ENCODE measurements at regions not wholly inside any gene's neighbourhood (a gene's known extent, or its start where the extent isn't known, plus 50 kb on each side); places are given as distances from the start of the nearest gene placed in this dataset.

GRCh38 chr9:746661-747434 is 94.6 kb upstream of the DMRT1 start:
- intact Hi-C loops (cut with DNase I; ENCODE audit: low total_unique reads): no loop called here
- H3K27me3 ChIP-seq: no peaks in the 10 kb centered on the region
- peaks cover 6 to 60% (median 34%) of the 10 kb centered on the region in 4 donors for H3K4me1 ChIP-seq
- peaks cover 15 to 58% (median 54%) of the 10 kb centered on the region in 4 donors for H3K36me3 ChIP-seq
- H3K9me3 ChIP-seq: no peaks in the 10 kb centered on the region
- DNase-seq: no peak
- no peak overlapping the region for H3K4me3 ChIP-seq
- TF ChIP-seq POLR2AphosphoS5 (IDR thresholded peaks at IDR 0.05) (no peak), EP300 (IDR thresholded peaks at IDR 0.05) (no peak), POLR2A (IDR thresholded peaks at IDR 0.05) (no peak)
- TF ChIP-seq, protein P1, sequence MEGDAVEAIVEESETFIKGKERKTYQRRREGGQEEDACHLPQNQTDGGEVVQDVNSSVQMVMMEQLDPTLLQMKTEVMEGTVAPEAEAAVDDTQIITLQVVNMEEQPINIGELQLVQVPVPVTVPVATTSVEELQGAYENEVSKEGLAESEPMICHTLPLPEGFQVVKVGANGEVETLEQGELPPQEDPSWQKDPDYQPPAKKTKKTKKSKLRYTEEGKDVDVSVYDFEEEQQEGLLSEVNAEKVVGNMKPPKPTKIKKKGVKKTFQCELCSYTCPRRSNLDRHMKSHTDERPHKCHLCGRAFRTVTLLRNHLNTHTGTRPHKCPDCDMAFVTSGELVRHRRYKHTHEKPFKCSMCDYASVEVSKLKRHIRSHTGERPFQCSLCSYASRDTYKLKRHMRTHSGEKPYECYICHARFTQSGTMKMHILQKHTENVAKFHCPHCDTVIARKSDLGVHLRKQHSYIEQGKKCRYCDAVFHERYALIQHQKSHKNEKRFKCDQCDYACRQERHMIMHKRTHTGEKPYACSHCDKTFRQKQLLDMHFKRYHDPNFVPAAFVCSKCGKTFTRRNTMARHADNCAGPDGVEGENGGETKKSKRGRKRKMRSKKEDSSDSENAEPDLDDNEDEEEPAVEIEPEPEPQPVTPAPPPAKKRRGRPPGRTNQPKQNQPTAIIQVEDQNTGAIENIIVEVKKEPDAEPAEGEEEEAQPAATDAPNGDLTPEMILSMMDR (IDR thresholded peaks at IDR 0.05): no peak
- peak overlapping the region in 2 of 5 donors; percentile 76 to 81 for H3K27ac ChIP-seq
- 89 to 95% (median 93%) methylated on average over 7 of the region's 7 CpGs for WGBS, 5 donors

DNA sequence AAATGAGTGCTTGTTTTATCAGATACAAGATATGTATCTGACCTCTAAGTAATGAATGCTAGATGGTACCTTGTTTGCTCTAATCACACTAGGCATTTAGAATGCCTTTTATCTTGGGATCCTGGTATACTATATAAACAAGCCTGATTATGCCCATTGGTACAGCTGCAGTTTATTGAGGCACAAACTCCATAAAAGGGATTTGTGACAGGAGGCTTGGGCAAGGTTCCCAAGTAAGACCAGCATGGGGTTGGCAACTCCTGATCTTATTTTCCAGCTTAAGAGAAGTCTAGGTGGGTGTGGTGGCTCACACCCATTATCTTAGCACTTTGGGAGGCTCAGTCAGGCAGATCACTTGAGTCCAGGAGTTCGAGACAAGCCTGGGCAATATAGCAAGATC is 93.9 kb upstream of the DMRT1 start:
- peaks cover 8 to 51% (median 47%) of the 10 kb centered on the region in 4 donors for H3K36me3 ChIP-seq
- peaks cover 6 to 67% (median 34%) of the 10 kb centered on the region in 4 donors for H3K4me1 ChIP-seq
- H3K4me3 ChIP-seq: no peak overlapping the region
- no peaks in the 10 kb centered on the region for H3K9me3 ChIP-seq
- H3K27ac ChIP-seq: peak overlapping the region in 2 of 5 donors; percentile 76 to 81
- intact Hi-C loops (cut with DNase I; ENCODE audit: low total_unique reads): no loop called here
- WGBS, 5 donors: 75 to 100% (median 97%) methylated on average over 1 of the region's 1 CpG
- TF ChIP-seq POLR2AphosphoS5 (IDR thresholded peaks at IDR 0.05) (no peak), EP300 (IDR thresholded peaks at IDR 0.05) (no peak), POLR2A (IDR thresholded peaks at IDR 0.05) (no peak)
- TF ChIP-seq, protein P1 (IDR thresholded peaks at IDR 0.05): no peak
- no peak for DNase-seq
- no peaks in the 10 kb centered on the region for H3K27me3 ChIP-seq

DNA sequence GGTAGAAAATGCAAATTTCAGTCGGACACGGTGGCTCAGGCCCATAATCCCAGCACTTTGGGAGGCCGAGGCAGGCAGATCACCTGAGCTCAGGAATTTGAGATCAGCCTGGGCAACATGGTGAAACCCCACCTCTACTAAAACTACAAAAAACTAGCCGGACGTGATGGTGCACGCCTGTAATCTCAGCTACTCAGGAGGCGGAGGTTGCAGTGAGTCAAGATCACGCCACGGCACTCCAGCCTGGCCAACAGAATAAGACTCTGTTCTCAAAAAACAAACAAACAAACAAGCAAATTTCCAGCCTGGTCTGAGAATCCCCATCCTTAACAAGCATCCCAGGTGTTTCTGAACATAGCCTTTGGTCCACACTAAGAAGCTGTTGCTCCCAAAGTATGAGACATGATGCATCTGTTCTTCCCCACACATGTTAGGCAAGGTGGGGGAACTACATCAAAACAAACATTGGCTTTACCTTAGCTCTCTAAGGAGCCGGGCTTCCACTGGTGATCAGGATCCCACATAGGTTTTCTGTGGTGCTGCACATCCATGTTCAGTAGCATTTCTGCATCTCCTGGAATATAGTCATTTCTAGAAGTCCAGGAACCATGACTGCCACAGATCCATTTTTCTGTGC is 92.5 kb upstream of the DMRT1 start:
- Histone ChIP-seq H3K9me3 (no peaks in the 10 kb centered on the region), H3K27me3 (no peaks in the 10 kb centered on the region), H3K4me3 (no peak overlapping the region), H3K4me1 (peaks cover 6 to 61% (median 34%) of the 10 kb centered on the region in 4 donors), H3K27ac (peak overlapping the region in 3 of 5 donors; percentile 12 to 81 (median 33)), H3K36me3 (peaks cover 0 to 37% (median 33%) of the 10 kb centered on the region in 4 donors)
- intact Hi-C loops (cut with DNase I; ENCODE audit: low total_unique reads): no loop called here
- no peak for DNase-seq
- 85 to 93% (median 87%) methylated on average over 10 of the region's 10 CpGs for WGBS, 5 donors
- TF ChIP-seq, protein P1 (IDR thresholded peaks at IDR 0.05): no peak
- no peak for TF ChIP-seq EP300 (IDR thresholded peaks at IDR 0.05)

- intact Hi-C loops (cut with DNase I; ENCODE audit: low total_unique reads): no loop called here
- H3K4me1 ChIP-seq: peaks cover 2 to 54% (median 27%) of the 10 kb centered on the region in 4 donors
- WGBS, 5 donors: 62 to 83% (median 78%) methylated on average over 5 of the region's 5 CpGs
- no peaks in the 10 kb centered on the region for H3K27me3 ChIP-seq
- peak overlapping the region in 3 of 5 donors; percentile 77 to 84 (median 78) for H3K27ac ChIP-seq
- H3K36me3 ChIP-seq: peaks cover 0 to 29% (median 25%) of the 10 kb centered on the region in 4 donors
- no peak overlapping the region for H3K4me3 ChIP-seq
- TF ChIP-seq POLR2A (IDR thresholded peaks at IDR 0.05): no peak
- no peak for TF ChIP-seq EP300 (IDR thresholded peaks at IDR 0.05)
- no peak for DNase-seq
- H3K9me3 ChIP-seq: no peaks in the 10 kb centered on the region
These were observed 91.8 kb upstream of the DMRT1 start for GRCh38 chr9:749716-750115.
